HG03135 (cell line): ENCODE measurements at regions not wholly inside any gene's neighbourhood (a gene's known extent, or its start where the extent isn't known, plus 50 kb on each side); places are given as distances from the start of the nearest gene placed in this dataset.
"Not testable (repeated sequence)": the region's sequence is repeated elsewhere in the genome, so short reads cannot be mapped to it uniquely, and the experiment has no call there.

Source experiments
- ATAC-seq: cut with Tn5 transposase; IDR thresholded peaks from one replicate; pipeline ENCODE4 v1.9.1; 2021; ENCODE audit warnings: mild to moderate bottlenecking, moderate library complexity; ENCODE audit not compliant: unreplicated experiment

- no peak for ATAC-seq
These were observed 505.1 kb downstream of the LTN1 start for GRCh38 chr21:28487455-28488070.

DNA sequence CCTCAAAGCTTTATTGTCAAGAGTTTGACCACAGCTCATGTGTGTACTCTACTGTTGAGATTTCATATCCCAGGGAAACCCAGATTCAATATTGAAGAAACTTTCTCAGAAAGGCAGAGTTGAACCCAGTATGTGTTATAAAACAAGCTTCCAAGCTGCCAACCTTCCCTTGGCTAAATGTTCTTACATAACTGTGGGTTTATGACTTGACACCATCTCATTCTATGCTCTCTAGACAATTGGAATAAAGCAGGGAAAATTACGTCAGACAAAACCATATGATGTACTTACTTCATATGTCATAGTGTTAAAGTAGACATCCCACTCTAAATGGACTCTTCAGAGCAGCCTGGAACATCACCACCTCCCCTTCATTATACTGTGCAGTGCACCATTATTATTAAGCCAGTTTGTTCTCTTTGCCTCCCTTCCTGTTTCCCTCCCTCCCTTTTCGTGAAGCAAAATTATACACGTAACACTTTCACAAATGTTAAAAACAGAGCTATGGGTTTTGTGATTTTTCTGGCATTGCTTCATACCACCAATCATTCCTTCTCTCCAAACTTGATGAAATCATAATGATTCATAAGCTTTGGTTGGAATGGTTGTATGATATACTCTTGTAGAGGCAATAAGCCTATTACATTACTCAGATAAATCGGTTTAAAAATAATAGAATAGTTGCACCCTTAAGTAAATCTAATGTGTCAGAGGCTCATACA lies 507.2 kb downstream of the LTN1 start:
- ATAC-seq: no peak

DNA sequence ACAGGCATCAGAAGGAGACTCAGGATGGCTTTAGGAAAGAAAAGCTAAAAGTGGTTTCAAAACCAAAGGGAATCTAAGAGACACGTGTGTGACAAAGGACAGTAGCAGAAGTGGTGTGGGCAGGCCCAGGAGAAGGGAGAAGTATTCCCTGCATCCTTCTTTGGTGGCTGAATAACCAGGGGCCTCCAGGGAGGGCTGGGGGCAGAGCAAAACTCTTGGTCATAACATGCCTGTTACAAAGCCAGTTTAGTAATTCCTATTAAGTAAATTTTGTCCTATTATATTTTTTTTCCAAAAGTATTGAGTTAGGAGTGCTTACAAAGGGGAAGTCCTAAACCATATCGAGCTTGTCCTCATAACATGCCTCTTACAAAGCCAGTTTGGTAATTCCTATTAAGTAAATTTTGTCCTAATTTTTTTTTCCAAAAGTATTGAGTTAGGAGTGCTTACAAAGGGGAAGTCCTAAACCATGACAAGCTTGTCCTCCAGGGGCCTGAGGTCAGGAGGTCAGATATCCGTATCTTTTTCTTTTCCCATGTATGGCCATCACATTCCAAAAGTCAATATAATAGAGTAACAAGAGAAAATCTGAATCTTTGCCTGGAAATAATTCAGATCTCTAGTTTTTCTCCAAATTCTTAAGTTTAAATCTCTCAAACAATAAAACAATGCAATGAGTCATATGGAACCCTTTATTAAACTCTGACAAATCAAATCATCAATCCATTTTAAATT lies 509.2 kb downstream of the LTN1 start:
- no peak for ATAC-seq

DNA sequence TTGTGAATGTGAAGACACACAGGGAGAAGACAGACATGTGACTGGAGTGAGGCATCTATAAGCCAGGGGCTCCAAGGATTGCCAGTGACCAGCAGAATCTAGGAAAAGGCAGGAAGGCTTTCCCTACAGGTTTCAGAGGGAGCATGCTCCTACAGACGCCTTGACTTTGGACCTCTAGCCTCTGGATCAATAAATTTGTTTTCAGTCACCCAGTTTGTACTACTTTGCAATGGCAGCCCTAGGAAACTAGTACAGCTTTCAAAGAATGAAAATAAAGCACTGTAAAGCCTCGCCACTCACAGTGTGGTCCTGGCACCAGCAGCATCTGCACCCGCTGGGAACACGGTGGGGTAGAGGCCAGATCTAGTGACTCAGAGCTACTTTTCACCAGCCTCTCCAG lies 510.0 kb downstream of the LTN1 start:
- ATAC-seq: no peak

GRCh38 chr21:28480470-28480869 lies 512.2 kb downstream of the LTN1 start:
- ATAC-seq: no peak

DNA sequence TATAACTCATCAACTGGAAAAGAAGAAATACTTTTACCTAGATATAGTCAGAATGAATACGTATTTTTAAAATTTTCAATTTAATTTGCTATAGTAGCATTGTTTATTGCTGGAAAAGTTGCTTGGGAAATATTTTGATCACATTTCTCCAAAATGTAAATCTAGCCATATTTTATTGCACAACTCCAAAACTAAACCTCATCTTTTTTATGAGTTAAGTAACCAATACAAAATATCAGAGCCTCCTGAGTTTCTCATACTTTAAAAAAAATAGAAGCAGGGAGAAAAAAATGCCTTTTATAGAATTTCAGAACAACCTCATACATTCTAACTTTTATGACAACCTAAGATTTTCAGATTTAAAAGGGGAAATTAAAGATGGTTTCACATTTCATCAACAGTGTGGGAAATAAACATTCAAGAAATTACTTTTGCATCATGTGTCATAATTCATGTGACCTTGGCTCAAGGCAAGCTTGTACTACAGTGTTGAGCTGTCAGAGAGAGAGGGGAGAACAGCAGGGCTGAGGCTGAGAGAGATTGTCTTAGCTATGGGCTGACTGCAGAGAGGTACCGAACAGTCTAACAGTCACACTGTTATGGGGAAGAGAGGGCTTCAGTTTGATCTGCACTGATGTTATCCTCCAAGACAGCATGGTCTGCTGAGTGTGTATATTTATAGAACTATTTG lies 519.0 kb downstream of the LTN1 start:
- ATAC-seq: no peak

- ATAC-seq: not testable (repeated sequence)
These were observed 520.1 kb downstream of the LTN1 start for GRCh38 chr21:28472543-28472942.

- ATAC-seq: no peak
These were observed 527.7 kb downstream of the LTN1 start for GRCh38 chr21:28464988-28465387.

DNA sequence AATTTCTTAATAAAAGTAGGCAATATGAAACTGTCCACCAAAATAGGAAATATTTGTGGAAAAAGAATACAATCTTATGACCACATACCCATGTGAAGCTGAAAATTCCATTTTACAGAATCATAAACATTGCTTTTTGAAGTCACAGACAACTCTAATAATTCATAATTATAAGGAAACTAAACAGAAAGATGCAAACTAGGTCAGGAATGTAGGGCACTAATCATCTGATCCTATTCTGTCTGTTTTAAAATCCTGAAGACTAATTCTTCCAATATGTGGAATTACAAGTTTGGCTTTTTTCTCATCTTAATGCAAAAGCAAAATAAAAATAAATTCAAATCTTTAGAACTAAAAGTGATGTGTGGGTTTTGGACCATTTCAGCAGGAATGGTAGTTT lies 528.6 kb downstream of the LTN1 start:
- ATAC-seq: no peak

- no peak for ATAC-seq
These were observed 533.5 kb downstream of the LTN1 start for GRCh38 chr21:28459193-28459592.

GRCh38 chr21:28458446-28458845 lies 534.2 kb downstream of the LTN1 start:
- no peak for ATAC-seq

DNA sequence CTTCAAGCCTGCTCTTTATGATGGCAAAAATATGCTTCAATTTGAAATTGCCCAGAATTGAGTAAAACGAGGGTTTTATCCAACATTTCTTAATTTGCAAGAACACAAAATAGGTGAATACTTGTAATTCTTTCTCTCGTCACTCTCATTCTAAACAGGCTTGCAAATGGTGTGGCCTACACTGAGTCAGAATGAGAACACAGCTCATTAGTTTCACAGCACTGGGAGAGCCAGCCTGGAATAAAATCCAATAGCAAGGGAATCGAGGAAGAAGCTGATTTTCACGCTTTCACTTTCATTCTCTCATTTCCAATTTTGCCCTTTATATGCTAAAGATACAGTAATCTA lies 537.5 kb downstream of the LTN1 start:
- ATAC-seq: no peak

- no peak for ATAC-seq
These were observed 538.0 kb downstream of the LTN1 start for GRCh38 chr21:28454564-28455252.

DNA sequence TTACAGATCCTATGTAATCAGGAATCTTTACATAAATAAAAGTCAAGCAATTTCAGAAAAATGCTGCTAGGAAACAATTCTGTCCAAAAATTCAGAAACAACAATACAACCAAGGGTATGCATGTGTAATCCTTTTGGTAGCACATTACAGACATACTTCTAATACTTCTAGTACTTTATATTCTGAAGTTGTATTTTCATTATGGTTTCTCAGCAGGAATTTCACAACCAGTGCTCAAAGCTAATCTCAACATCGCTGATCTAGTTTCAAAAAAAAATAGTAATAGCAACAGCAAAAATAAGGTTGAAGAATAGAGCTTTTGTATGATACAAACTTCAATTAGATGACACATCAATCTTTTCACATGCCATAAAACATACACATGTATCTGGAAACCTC lies 545.2 kb downstream of the LTN1 start:
- ATAC-seq: no peak

DNA sequence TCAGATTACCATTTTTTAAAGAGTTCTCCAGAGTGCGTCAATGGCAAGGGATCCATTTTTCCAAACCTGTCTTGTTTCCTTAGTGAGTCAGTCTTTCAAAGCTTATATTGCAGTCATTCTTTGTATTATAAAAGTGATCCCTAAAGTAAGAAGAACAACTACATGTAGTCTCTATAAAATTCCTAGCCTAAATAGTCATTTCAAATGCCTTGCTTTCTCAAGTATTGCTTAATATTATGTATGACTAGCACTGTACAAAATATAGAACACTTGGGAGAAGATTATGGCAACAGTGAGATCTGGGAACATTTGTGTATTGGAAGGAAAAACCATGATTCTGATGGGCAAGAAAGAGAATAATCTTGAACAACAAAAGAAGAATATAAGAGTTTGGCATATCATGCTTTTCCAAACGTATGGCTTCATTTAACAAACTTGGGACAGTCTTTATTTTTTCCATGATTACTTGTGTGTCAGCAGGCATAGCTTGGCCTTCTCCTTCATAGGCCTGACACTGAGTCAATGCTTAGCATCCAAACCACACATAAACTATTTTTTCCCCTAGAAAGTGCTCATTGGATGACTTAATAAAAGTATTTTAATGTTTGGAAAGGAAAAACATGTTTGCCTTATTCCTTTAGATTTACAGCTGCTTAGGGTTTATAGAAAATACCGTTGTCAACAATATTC lies 547.4 kb downstream of the LTN1 start:
- no peak for ATAC-seq

- no peak for ATAC-seq
These were observed 548.1 kb downstream of the LTN1 start for GRCh38 chr21:28444557-28444956.

- ATAC-seq: no peak
These were observed 548.6 kb downstream of the LTN1 start for GRCh38 chr21:28444111-28444510.

DNA sequence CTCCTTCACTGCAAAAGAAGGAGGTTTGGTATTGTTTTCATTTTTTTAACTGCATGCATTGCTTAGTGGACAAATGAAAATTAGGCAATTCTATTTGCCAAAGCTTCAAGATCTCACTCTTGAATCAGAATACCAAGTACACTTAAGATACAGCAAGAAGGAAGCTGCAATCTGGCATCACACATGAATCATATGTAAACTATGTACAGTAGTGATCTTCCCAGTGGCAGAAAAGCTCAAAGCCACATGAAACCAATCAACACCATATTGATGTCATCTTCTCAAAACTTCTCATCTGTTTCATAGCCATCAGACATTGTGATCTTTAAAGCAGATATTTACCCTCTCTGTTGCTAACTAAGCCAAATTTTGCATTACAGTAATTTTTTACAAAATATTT lies 550.1 kb downstream of the LTN1 start:
- ATAC-seq: no peak

- ATAC-seq: no peak
These were observed 550.6 kb downstream of the LTN1 start for GRCh38 chr21:28442085-28442484.

DNA sequence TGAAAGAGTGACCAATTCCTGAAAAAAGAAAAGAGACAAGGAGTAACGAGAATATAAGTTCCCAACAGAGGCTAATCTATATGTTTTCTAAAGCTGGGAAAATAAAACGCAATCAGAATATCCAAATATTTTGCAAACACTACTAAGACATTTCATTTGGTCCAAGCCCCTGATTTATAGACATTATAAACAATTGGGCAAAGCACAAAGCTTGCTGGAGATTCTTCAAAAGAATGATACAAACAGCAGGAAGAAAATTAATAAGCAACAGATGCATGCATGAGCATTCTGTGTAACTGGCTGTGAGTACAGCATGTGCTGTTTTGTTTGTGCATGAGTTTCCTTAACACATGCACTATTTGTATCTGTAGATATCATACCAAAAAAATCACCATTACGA lies 552.9 kb downstream of the LTN1 start:
- no peak for ATAC-seq

- ATAC-seq: no peak
These were observed 553.4 kb downstream of the LTN1 start for GRCh38 chr21:28439251-28439650.
